Right cardiac atrium (tissue), 5 donors: ENCODE measurements at regions not wholly inside any gene's neighbourhood (a gene's known extent, or its start where the extent isn't known, plus 50 kb on each side); places are given as distances from the start of the nearest gene placed in this dataset.

ENCODE experiments used
- ATAC-seq, 2 donors: fragments of 200-7000 bp; cut with Tn5 transposase; one replicate each; pipeline versions ENCODE4 v1.8.0 to v1.9.1; 2020; ENCODE audit warnings: moderate library complexity in 2 of 2, mild to moderate bottlenecking in 1 of 2
- DNase-seq, 3 donors: peaks; one replicate each; pipeline ENCODE4 v3.0.0-alpha.2; 2020
- H3K27ac ChIP-seq: one replicate; pipeline ENCODE4 v1.5.1; 2013; ENCODE audit warnings: mild to moderate bottlenecking, low read length, control low read depth, moderate library complexity
- H3K27me3 ChIP-seq: one replicate; pipeline ENCODE4 v1.6.1; 2013; ENCODE audit not compliant: control insufficient read depth, insufficient read depth
- H3K4me1 ChIP-seq: one replicate; pipeline ENCODE4 v1.6.1; 2013; ENCODE audit warnings: low read length; ENCODE audit not compliant: control insufficient read depth, insufficient read depth
- H3K4me3 ChIP-seq: one replicate; pipeline ENCODE4 v1.5.1; 2013; ENCODE audit warnings: low read length, control low read depth
- H3K9me3 ChIP-seq: one replicate; pipeline ENCODE4 v1.6.1; 2013; ENCODE audit warnings: low read length; ENCODE audit not compliant: control insufficient read depth
- WGBS: extraction: QIAGEN DNeasy Blood & Tissue Kit; methylation state at CpG from one replicate; pipeline ENCODE4 v1.1.7; 2013; 5-methylcytosine and 5-hydroxymethylcytosine counted together
- intact Hi-C, 4 donors: fragments of 100-400 bp; cut with DNase I; formaldehyde crosslinking; loops; one replicate each; pipeline versions ENCODE4 v1.11.0 to v1.14.0; 2022 to 2023
- donor health status: healthy with polysubstance abuse.
- donor health status: DM: no; HTN: yes; CAD: no.
- donor health status: DM: no; HTN: no; CAD: no.
- donor health status: DM: no; HTN: yes; CAD: no; lungs with severe emphysema.
- donor health status: DM: yes; HTN: yes; CAD: no.

GRCh38 chr4:127036296-127036695 lies 596.5 kb upstream of the INTU start:
- DNase-seq: no peak
- H3K4me1 ChIP-seq: no peaks in the 10 kb centered on the region
- intact Hi-C loops: no loop called here
- WGBS: 61% methylated on average over 3 of the region's 3 CpGs
- no peak for ATAC-seq
- H3K27me3 ChIP-seq: no peaks in the 10 kb centered on the region
- H3K27ac ChIP-seq: no peak overlapping the region
- H3K9me3 ChIP-seq: no peaks in the 10 kb centered on the region
- H3K4me3 ChIP-seq: no peak overlapping the region

DNA sequence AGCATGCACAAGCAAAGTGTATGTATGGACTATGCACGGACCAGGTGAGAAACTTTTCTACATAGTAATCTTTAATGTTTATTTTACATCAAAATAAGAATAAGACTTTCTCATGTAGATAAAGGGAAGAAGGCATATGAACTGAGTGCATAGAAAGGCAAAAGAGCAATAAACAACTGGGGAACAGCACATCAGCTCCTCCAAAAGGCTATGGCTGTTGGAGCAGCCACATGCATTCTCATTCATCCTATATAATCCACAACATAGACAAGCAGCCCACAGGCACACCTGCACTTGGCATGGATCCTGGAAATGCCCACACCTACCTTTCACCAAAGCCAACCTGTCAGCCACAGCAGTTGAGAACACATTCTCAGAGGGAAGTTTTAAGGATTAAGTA lies 586.9 kb upstream of the INTU start:
- DNase-seq (no peak), ATAC-seq (no peak)
- WGBS: 83% methylated on average over 1 of the region's 1 CpG
- Histone ChIP-seq H3K27me3 (no peaks in the 10 kb centered on the region), H3K4me3 (no peak overlapping the region), H3K4me1 (no peaks in the 10 kb centered on the region), H3K27ac (no peak overlapping the region), H3K9me3 (no peaks in the 10 kb centered on the region)
- intact Hi-C loops: no loop called here

DNA sequence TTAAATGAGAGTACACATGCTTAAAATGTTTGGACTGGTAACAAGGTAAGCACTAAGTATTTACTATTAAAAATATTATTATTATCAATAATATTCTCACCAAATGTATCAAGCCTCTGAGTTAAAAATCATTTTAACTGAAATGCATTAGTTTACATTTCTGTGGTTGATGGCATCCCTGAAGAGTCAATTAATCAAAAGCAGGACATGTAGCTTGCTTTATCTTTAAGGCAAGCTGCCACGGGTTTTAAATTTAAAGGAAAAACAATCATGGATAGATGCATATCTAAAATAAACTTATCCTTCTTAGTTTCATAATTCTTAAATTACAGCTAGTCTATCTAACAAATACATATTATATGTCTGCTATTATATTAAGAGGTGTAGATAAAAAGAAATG lies 584.8 kb upstream of the INTU start:
- WGBS: 49% methylated on average over 1 of the region's 1 CpG
- ATAC-seq: no peak

DNA sequence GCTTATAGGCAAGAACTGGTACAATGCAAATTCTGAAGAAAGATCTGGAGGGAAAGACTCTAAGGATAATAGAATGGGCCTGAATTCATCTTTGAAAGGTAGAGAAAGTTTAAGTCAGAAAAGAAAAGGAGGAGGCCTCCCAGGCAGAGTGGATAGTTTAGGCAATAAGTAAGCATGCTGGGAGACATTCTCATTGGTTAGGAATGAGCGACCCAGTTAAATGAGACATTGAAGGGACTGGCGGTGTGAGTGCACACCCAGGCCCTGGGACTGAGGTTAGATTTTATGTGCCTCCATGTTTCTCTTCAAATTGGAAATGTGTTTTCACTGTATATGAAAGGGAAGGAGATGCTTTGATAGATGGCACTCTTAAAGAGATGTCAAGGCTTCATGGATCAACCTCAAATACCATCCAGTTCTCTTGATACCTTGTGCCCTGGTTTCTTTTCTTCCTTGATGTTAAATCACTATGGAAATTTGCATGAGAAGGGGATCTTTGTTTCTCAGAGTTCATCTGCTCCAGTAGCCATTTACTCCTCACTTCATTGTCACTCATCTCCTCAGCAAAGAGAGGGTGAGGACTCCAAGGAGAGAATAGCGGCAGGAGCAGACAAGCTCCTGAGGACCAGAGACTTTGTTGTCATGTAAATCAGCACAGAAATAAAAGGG lies 584.2 kb upstream of the INTU start:
- H3K9me3 ChIP-seq: no peaks in the 10 kb centered on the region
- H3K4me1 ChIP-seq: no peaks in the 10 kb centered on the region
- H3K4me3 ChIP-seq: no peak overlapping the region
- no peaks in the 10 kb centered on the region for H3K27me3 ChIP-seq
- no peak for ATAC-seq
- 95% methylated on average over 3 of the region's 3 CpGs for WGBS
- H3K27ac ChIP-seq: no peak overlapping the region
- DNase-seq: no peak
- intact Hi-C loops: no loop called here

More for the DNA sequence above, 584.8 kb upstream of the INTU start:
- Histone ChIP-seq H3K4me3 (no peak overlapping the region), H3K4me1 (no peaks in the 10 kb centered on the region), H3K27me3 (no peaks in the 10 kb centered on the region), H3K9me3 (no peaks in the 10 kb centered on the region), H3K27ac (no peak overlapping the region)
- intact Hi-C loops: no loop called here
- DNase-seq: no peak

GRCh38 chr4:127049526-127049925 lies 583.2 kb upstream of the INTU start:
- no peak overlapping the region for H3K4me3 ChIP-seq
- no peaks in the 10 kb centered on the region for H3K9me3 ChIP-seq
- intact Hi-C loops: no loop called here
- DNase-seq: no peak
- no peaks in the 10 kb centered on the region for H3K27me3 ChIP-seq
- no peak overlapping the region for H3K27ac ChIP-seq
- ATAC-seq: no peak
- H3K4me1 ChIP-seq: no peaks in the 10 kb centered on the region
- 68% methylated on average over 4 of the region's 4 CpGs for whole genome bisulfite sequencing

DNA sequence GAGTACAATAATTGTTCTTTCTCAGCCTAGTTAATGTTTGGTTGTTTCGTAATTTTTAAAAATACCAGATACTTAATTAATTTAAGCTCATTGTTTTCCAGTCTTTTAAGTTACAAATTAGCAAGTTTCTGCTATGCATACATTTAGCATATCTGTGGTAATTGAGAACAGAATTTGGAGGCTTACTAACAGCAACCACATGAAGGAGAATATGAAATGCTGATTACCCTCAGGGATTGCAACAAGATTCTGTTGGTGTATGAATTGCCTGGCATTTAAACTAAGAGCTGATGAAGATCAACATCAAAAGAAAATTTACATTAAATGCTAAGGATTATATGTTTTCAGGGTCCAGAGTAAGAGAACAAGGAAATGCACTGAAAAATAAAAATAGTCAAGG lies 580.0 kb upstream of the INTU start:
- H3K9me3 ChIP-seq: no peaks in the 10 kb centered on the region
- no peak overlapping the region for H3K4me3 ChIP-seq
- no peak for ATAC-seq
- intact Hi-C loops: no loop called here
- no peak overlapping the region for H3K27ac ChIP-seq
- 92% methylated on average over 1 of the region's 1 CpG for WGBS
- no peaks in the 10 kb centered on the region for H3K4me1 ChIP-seq
- no peak for DNase-seq
- H3K27me3 ChIP-seq: no peaks in the 10 kb centered on the region

GRCh38 chr4:127055357-127055756 lies 577.4 kb upstream of the INTU start:
- intact Hi-C loops: no loop called here
- Histone ChIP-seq H3K27me3 (no peaks in the 10 kb centered on the region), H3K4me3 (no peak overlapping the region), H3K27ac (no peak overlapping the region), H3K4me1 (no peaks in the 10 kb centered on the region), H3K9me3 (no peaks in the 10 kb centered on the region)
- ATAC-seq (no peak), DNase-seq (no peak)
- 28% methylated on average over 1 of the region's 1 CpG for WGBS

GRCh38 chr4:127069675-127070074 lies 563.1 kb upstream of the INTU start:
- DNase-seq: no peak
- Histone ChIP-seq H3K4me1 (no peaks in the 10 kb centered on the region), H3K27me3 (no peaks in the 10 kb centered on the region), H3K4me3 (no peak overlapping the region), H3K27ac (no peak overlapping the region), H3K9me3 (no peaks in the 10 kb centered on the region)
- no peak for ATAC-seq
- WGBS: 84% methylated on average over 1 of the region's 1 CpG
- intact Hi-C loops: no loop called here

- no peak overlapping the region for H3K4me3 ChIP-seq
- intact Hi-C loops: no loop called here
- DNase-seq (no peak), ATAC-seq (no peak)
- no peaks in the 10 kb centered on the region for H3K27me3 ChIP-seq
- H3K4me1 ChIP-seq: no peaks in the 10 kb centered on the region
- H3K27ac ChIP-seq: no peak overlapping the region
- H3K9me3 ChIP-seq: no peaks in the 10 kb centered on the region
- WGBS: 57% methylated on average over 1 of the region's 1 CpG
Measured at GRCh38 chr4:127071443-127071842, 561.3 kb upstream of the INTU start.

DNA sequence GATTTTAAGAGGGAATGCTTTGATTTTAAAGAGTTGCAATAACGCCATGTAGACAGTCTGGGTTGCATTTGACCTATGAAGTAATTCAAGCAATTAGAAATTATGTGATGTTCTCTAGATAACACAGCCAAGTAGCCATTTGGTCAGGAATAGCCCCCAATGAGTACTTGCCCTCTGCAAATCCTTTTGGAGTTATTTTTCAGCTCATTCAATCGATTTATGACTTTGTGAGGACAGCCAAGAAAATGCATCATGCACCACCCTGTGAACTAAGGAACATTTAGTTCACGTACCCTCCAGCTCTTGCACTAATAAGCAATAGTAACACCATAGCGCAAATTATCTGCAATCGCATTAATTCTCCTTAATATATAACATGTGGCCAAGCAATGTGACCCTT lies 552.6 kb upstream of the INTU start:
- intact Hi-C loops: no loop called here
- Histone ChIP-seq H3K27ac (no peak overlapping the region), H3K9me3 (no peaks in the 10 kb centered on the region), H3K4me1 (no peaks in the 10 kb centered on the region), H3K27me3 (no peaks in the 10 kb centered on the region), H3K4me3 (no peak overlapping the region)
- DNase-seq (no peak), ATAC-seq (no peak)
- 81% methylated on average over 5 of the region's 5 CpGs for WGBS

DNA sequence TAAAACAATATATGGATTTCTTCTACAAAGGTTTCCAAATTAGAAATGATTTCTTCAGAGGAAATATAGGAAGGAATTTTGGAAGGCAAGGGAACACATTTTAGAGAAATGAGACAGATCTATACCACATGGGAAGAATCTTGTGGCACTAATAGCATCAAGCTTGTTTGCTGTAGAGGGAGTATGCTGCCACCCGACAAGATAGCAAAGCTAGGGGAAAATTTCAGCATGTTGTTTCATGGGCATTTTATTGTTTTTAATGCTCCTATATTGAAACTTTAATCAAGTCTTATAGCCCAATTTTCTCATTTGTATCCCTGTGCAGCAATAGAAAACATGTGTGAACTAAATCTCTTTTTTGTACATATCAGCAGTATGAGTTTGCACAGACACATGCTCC lies 551.7 kb upstream of the INTU start:
- no peak for DNase-seq

GRCh38 chr4:127082986-127083385 lies 549.8 kb upstream of the INTU start:
- DNase-seq (no peak), ATAC-seq (no peak)
- Histone ChIP-seq H3K4me3 (no peak overlapping the region), H3K9me3 (peaks cover 2% of the 10 kb centered on the region), H3K27ac (no peak overlapping the region), H3K4me1 (no peaks in the 10 kb centered on the region), H3K27me3 (no peaks in the 10 kb centered on the region)
- 46% methylated on average over 1 of the region's 1 CpG for WGBS
- intact Hi-C loops: no loop called here

More for the DNA sequence above, 551.7 kb upstream of the INTU start:
- H3K27me3 ChIP-seq: no peaks in the 10 kb centered on the region
- no peaks in the 10 kb centered on the region for H3K4me1 ChIP-seq
- H3K9me3 ChIP-seq: no peaks in the 10 kb centered on the region
- intact Hi-C loops: no loop called here
- H3K27ac ChIP-seq: no peak overlapping the region
- WGBS: 91% methylated on average over 1 of the region's 1 CpG
- ATAC-seq: no peak
- H3K4me3 ChIP-seq: no peak overlapping the region
